Activated B cell treated with CpG ODN at 0.5 μM for 24 hours (primary cell): ENCODE measurements at regions not wholly inside any gene's neighbourhood (a gene's known extent, or its start where the extent isn't known, plus 50 kb on each side); places are given as distances from the start of the nearest gene placed in this dataset.
"Not testable (repeated sequence)": the region's sequence is repeated elsewhere in the genome, so short reads cannot be mapped to it uniquely, and the experiment has no call there.

Experiments
- ATAC-seq: fragments of 200-7000 bp; cut with Tn5 transposase; one replicate; pipeline ENCODE4 v1.10.0; 2021; ENCODE audit warnings: low read depth, mild to moderate bottlenecking, moderate library complexity
- CTCF ChIA-PET: fragments of 350-600 bp; sonication (Branson Sonifier 250); formaldehyde crosslinking; loops from one replicate; lab custom pipeline; 2021; ENCODE audit warnings: antibody characterized with exemption; lab: Charles Lee
- POLR2A ChIA-PET: fragments of 350-600 bp; sonication (Branson Sonifier 250); formaldehyde crosslinking; loops from one replicate; lab custom pipeline; 2021; ENCODE audit warnings: antibody characterized with exemption; lab: Charles Lee
- DNase-seq: peaks from one replicate; pipeline ENCODE4 v3.0.0; 2022
- H3K27ac Mint-ChIP-seq: one replicate; pipeline ENCODE4 v1.8.0; 2020; ENCODE audit warnings: mixed read lengths
- H3K27me3 Mint-ChIP-seq: one replicate; pipeline ENCODE4 v1.8.0; 2021; ENCODE audit warnings: mixed read lengths
- H3K36me3 Mint-ChIP-seq: one replicate; pipeline ENCODE4 v1.8.0; 2021; ENCODE audit warnings: low read depth, mixed read lengths
- H3K4me1 Mint-ChIP-seq: one replicate; pipeline ENCODE4 v1.8.0; 2021; ENCODE audit warnings: mixed read lengths
- H3K4me3 Mint-ChIP-seq: one replicate; pipeline ENCODE4 v1.8.0; 2020; ENCODE audit warnings: mild to moderate bottlenecking, mixed read lengths
- H3K9me3 Mint-ChIP-seq: one replicate; pipeline ENCODE4 v1.8.0; 2020; ENCODE audit warnings: mixed read lengths
- CTCF ChIP-seq: fragments of 200-600 bp; IDR thresholded peaks from one replicate; pipeline ENCODE4 v1.8.0; 2022; ENCODE audit warnings: antibody characterized with exemption, mild to moderate bottlenecking
- intact Hi-C: fragments of 100-400 bp; cut with micrococcal nuclease; formaldehyde crosslinking; loops from one replicate; pipeline ENCODE4 v1.15.1; 2024

DNA sequence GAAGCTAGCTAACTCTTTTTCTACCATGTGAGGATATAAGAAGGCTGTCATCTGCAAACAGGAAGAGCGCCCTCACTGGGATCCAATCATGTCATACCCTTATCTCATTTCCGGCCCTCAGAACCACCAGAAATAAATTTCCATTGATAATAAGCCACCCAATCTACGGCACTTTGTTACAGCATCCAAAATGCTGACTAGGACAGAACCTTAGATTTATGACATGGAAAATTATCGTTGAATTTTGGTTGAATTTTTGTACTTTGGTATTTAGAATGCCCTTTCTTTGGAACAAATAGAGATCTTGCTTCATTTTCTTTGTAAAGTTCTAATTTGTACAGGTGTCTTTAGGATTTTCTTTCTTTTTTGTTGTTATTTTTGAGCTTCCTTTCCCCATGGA lies 53.3 kb upstream of the CYLC2 start:
- no peak overlapping the region for H3K4me3 Mint-ChIP-seq
- POLR2A ChIA-PET: no interaction called here
- CTCF ChIA-PET: no interaction called here
- H3K27ac Mint-ChIP-seq: no peak overlapping the region
- no peaks in the 10 kb centered on the region for H3K27me3 Mint-ChIP-seq
- no peaks in the 10 kb centered on the region for H3K36me3 Mint-ChIP-seq
- H3K4me1 Mint-ChIP-seq: no peaks in the 10 kb centered on the region
- DNase-seq (no peak), ATAC-seq (no peak)
- intact Hi-C loops: no loop called here
- H3K9me3 Mint-ChIP-seq: peaks cover 4% of the 10 kb centered on the region
- no peak for TF ChIP-seq CTCF

DNA sequence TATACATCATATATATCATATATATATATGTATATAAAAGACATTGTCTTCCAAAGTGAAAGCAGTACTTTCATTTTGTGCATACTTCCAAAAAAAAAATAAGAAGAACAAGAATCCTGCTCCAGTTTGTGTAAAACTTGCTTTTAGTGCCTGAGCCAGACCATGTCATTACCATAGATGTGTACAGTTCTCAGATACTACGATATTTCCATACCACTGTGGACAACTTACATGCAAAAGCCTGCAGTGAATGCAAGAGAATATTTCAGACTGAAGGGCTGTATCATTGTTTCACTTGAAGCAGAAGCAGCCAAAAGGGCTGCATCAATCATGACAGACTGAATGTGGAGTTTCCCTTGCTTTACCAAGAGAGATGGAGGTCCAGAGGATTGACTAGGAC lies 72.6 kb upstream of the CYLC2 start:
- H3K4me1 Mint-ChIP-seq: no peaks in the 10 kb centered on the region
- H3K27ac Mint-ChIP-seq: no peak overlapping the region
- ATAC-seq: no peak
- no peaks in the 10 kb centered on the region for H3K27me3 Mint-ChIP-seq
- H3K4me3 Mint-ChIP-seq: no peak overlapping the region
- POLR2A ChIA-PET: no interaction called here
- H3K36me3 Mint-ChIP-seq: no peaks in the 10 kb centered on the region
- no peak for TF ChIP-seq CTCF
- intact Hi-C loops: no loop called here
- CTCF ChIA-PET: no interaction called here
- H3K9me3 Mint-ChIP-seq: peaks cover 2% of the 10 kb centered on the region
- no peak for DNase-seq

- H3K27me3 Mint-ChIP-seq: no peaks in the 10 kb centered on the region
- POLR2A ChIA-PET: no interaction called here
- no peak for DNase-seq
- intact Hi-C loops: no loop called here
- H3K4me3 Mint-ChIP-seq: no peak overlapping the region
- no peaks in the 10 kb centered on the region for H3K36me3 Mint-ChIP-seq
- H3K9me3 Mint-ChIP-seq: peaks cover 4% of the 10 kb centered on the region
- TF ChIP-seq CTCF: no peak
- no peak for ATAC-seq
- H3K27ac Mint-ChIP-seq: no peak overlapping the region
- CTCF ChIA-PET: no interaction called here
- no peaks in the 10 kb centered on the region for H3K4me1 Mint-ChIP-seq
Measured at GRCh38 chr9:102911185-102911584, 83.9 kb upstream of the CYLC2 start.

- intact Hi-C loops, H3K36me3 Mint-ChIP-seq, POLR2A ChIA-PET, H3K4me1 Mint-ChIP-seq, DNase-seq, H3K27ac Mint-ChIP-seq, H3K4me3 Mint-ChIP-seq, CTCF ChIA-PET, H3K27me3 Mint-ChIP-seq, ATAC-seq: not testable (repeated sequence)
- peaks cover 17% of the 10 kb centered on the region for H3K9me3 Mint-ChIP-seq
Measured at GRCh38 chr9:102905795-102906194, 89.3 kb upstream of the CYLC2 start.

GRCh38 chr9:102892025-102892424 lies 103.1 kb upstream of the CYLC2 start:
- ATAC-seq (no peak), DNase-seq (no peak)
- TF ChIP-seq CTCF: no peak
- ChIA-PET POLR2A (no interaction called here), CTCF (no interaction called here)
- intact Hi-C loops: no loop called here
- Mint-ChIP-seq H3K27ac (no peak overlapping the region), H3K36me3 (no peaks in the 10 kb centered on the region), H3K4me3 (no peak overlapping the region), H3K4me1 (no peaks in the 10 kb centered on the region), H3K9me3 (peaks cover 2% of the 10 kb centered on the region), H3K27me3 (no peaks in the 10 kb centered on the region)

DNA sequence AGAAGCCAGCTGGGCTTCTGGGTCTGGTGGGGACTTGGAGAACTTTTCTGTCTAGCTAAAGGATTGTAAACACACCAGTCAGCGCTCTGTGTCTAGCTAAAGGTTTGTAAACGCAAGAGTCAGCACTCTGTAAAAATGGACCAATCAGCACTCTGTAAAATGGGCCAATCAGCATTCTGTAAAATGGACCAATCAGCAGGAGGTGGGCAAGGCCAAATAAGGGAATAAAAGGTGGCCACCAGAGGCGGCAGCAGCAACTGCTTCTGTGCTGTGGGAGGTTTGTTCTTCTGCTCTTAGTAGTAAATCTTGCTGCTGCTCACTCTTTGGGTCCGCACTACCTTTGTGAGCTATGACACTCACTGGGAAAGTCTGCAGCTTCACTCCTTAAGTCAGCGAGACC lies 106.4 kb upstream of the CYLC2 start:
- CTCF ChIA-PET, POLR2A ChIA-PET, H3K27me3 Mint-ChIP-seq, H3K4me1 Mint-ChIP-seq, ATAC-seq, H3K9me3 Mint-ChIP-seq, intact Hi-C loops, DNase-seq, H3K4me3 Mint-ChIP-seq, H3K36me3 Mint-ChIP-seq, H3K27ac Mint-ChIP-seq: not testable (repeated sequence)
